ENCODE measurements at regions not wholly inside any gene's neighbourhood (a gene's known extent, or its start where the extent isn't known, plus 50 kb on each side); places are given as distances from the start of the nearest gene placed in this dataset.

- TF ChIP-seq THYN1 (CRISPR knock-in tag; IDR thresholded peaks at IDR 0.05; ENCODE audit: borderline replicate concordance, low read depth) (no peak), FOXO1 (CRISPR knock-in tag; IDR thresholded peaks at IDR 0.05) (no peak), TEAD3 (CRISPR knock-in tag; optimal IDR thresholded peaks at IDR 0.05; ENCODE audit: borderline replicate concordance) (no peak), ZNF343 (CRISPR knock-in tag; IDR thresholded peaks at IDR 0.05) (no peak), WIZ (CRISPR knock-in tag; IDR thresholded peaks at IDR 0.05) (no peak), ZBTB3 (CRISPR knock-in tag; IDR thresholded peaks at IDR 0.05; ENCODE audit: borderline replicate concordance, low read depth) (no peak), ZNF607 (CRISPR knock-in tag; IDR thresholded peaks at IDR 0.05; ENCODE audit: borderline replicate concordance) (no peak), AHR (CRISPR knock-in tag; IDR thresholded peaks at IDR 0.05) (no peak), PBX2 (CRISPR knock-in tag; IDR thresholded peaks at IDR 0.05) (no peak), ZNF329 (CRISPR knock-in tag; IDR thresholded peaks at IDR 0.05; ENCODE audit: low read depth) (no peak), ATAD3A (CRISPR knock-in tag; IDR thresholded peaks at IDR 0.05) (no peak), NFKBIZ (CRISPR knock-in tag; IDR thresholded peaks at IDR 0.05) (no peak)
- TF ChIP-seq, protein P1, sequence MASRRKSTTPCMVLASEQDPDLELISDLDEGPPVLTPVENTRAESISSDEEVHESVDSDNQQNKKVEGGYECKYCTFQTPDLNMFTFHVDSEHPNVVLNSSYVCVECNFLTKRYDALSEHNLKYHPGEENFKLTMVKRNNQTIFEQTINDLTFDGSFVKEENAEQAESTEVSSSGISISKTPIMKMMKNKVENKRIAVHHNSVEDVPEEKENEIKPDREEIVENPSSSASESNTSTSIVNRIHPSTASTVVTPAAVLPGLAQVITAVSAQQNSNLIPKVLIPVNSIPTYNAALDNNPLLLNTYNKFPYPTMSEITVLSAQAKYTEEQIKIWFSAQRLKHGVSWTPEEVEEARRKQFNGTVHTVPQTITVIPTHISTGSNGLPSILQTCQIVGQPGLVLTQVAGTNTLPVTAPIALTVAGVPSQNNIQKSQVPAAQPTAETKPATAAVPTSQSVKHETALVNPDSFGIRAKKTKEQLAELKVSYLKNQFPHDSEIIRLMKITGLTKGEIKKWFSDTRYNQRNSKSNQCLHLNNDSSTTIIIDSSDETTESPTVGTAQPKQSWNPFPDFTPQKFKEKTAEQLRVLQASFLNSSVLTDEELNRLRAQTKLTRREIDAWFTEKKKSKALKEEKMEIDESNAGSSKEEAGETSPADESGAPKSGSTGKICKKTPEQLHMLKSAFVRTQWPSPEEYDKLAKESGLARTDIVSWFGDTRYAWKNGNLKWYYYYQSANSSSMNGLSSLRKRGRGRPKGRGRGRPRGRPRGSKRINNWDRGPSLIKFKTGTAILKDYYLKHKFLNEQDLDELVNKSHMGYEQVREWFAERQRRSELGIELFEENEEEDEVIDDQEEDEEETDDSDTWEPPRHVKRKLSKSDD (CRISPR knock-in tag; IDR thresholded peaks at IDR 0.05; ENCODE audit: low read depth), result no peak
- TF ChIP-seq, protein P2, sequence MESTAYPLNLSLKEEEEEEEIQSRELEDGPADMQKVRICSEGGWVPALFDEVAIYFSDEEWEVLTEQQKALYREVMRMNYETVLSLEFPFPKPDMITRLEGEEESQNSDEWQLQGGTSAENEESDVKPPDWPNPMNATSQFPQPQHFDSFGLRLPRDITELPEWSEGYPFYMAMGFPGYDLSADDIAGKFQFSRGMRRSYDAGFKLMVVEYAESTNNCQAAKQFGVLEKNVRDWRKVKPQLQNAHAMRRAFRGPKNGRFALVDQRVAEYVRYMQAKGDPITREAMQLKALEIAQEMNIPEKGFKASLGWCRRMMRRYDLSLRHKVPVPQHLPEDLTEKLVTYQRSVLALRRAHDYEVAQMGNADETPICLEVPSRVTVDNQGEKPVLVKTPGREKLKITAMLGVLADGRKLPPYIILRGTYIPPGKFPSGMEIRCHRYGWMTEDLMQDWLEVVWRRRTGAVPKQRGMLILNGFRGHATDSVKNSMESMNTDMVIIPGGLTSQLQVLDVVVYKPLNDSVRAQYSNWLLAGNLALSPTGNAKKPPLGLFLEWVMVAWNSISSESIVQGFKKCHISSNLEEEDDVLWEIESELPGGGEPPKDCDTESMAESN (CRISPR knock-in tag; conservative IDR thresholded peaks at IDR 0.05), result no peak
- Histone ChIP-seq H2AFZ (ENCODE audit: low read length) (no peak overlapping the region), H3K36me3 (replicated peaks in 1 of 2; ENCODE audit: control insufficient read depth in 1 of 2, insufficient read depth in 2 of 2, low read length in 2 of 2) (no peaks in the 10 kb centered on the region), H3K9ac (ENCODE audit: insufficient read depth, low read depth, low read length) (no peak overlapping the region), H3K4me1 (ENCODE audit: insufficient read depth, low read length) (no peaks in the 10 kb centered on the region), H3K4me2 (ENCODE audit: low read depth, low read length) (no peak overlapping the region), H3K27ac (ENCODE audit: extremely low read length, insufficient read depth, low read length) (no peak overlapping the region), H3K79me2 (ENCODE audit: insufficient read depth, low read length) (no peaks in the 10 kb centered on the region), H3K4me3 (replicated peaks in 1 of 3; ENCODE audit: insufficient read depth in 1 of 3, low read depth in 2 of 3, low read length in 3 of 3) (no peak overlapping the region), H3K9me3 (ENCODE audit: low read length) (no peaks in the 10 kb centered on the region; the same call in 1 of the 2 replicates), H4K20me1 (ENCODE audit: insufficient read depth, low read length) (no peaks in the 10 kb centered on the region), H3K27me3 (ENCODE audit: control insufficient read depth in 1 of 2, insufficient read depth in 2 of 2, low read length in 2 of 2) (no peaks in the 10 kb centered on the region)
- DNase-seq (ENCODE audit: low spot score) (no peak), FAIRE-seq (no peak), ATAC-seq (no peak)
- no TSS peak for BruUV-seq (replicated peaks)
- 49% methylated on average over 2 of the region's 2 CpGs for WGBS (ENCODE audit: low lambda C conversion rate)
- intact Hi-C loops (cut with micrococcal nuclease; ENCODE audit: unreplicated experiment), result no loop called here
- ChIA-PET CTCF (ENCODE audit: low intra/inter-chr PET ratio, low total read pairs) (no interaction called here), POLR2A (no interaction called here)
- in situ Hi-C loops (cut with HindIII; ENCODE audit: extremely low pct_ligation_motif_present, low pct_unique_long_range_greater_than_20kb), result no loop called here
These were observed 636.5 kb downstream of the DNAJB9 start for GRCh38 chr7:109206196-109206595.
